T-helper 2 cell (primary cell): ENCODE measurements at regions not wholly inside any gene's neighbourhood (a gene's known extent, or its start where the extent isn't known, plus 50 kb on each side); places are given as distances from the start of the nearest gene placed in this dataset.
"Not testable (repeated sequence)": the region's sequence is repeated elsewhere in the genome, so short reads cannot be mapped to it uniquely, and the experiment has no call there.

ENCODE experiments used
- DNase-seq, 5 experiments: peaks; one replicate each; pipeline versions ENCODE4 v3.0.0 to v3.0.0-alpha.2; 2012 to 2022

DNA sequence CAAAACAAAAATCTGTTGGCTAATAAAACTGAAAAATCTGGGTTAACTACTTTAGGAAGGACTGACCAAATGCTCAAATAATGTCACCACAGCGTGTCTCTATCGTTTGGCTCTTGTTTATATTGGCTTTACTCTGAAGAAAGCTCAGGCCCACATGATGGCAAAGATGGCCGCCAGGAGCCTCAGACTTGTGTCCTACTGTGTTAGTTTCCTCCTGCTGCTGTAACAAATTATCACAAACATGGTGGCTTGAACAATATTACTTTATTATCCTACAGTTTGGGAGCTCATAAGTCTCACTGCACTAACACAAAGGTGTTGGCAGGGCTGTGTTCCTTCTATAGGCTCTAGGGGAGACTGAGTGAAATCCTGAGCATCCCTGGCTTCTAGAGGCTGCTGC is 303.0 kb downstream of the DAD1 start:
- no peak for DNase-seq

DNA sequence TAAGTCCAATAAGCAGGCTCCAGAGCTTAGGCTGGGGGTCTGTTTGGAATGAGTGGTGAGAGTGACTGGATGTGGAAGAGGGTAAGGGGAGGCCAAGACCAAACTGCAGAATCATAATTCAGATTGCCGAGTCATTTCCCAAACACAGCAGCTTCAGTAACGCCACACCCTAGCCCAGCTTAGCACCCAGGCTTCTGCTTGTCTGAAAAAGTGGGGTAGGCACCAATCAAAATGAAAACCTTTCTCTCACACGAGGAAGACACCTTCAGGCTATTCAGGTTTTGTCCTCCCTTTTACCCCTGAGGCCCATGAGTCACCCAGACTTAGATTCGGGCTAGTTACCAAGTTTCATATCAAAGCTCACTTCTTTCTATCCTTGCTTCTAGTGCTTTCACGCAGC is 306.1 kb downstream of the DAD1 start:
- DNase-seq = no peak

DNA sequence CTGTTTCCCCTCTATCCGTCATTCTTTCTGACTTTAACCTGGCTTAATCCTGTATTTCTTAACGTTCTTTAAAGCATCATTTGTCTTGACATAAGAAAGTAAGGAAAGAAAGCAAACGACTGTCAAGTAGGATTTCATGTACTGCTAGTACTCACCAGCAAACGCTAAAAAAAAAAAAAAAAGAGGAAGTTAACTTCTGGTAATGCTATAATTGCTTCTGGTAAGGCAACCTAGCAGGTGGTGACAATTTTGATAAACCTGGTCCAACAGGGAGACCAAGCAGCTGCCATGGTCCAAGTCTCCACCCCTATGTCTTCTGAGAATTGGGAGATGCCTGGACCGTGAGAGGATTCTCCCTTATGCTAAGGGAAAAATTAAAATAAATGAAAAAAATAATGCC is 306.6 kb downstream of the DAD1 start:
- DNase-seq = no peak

DNA sequence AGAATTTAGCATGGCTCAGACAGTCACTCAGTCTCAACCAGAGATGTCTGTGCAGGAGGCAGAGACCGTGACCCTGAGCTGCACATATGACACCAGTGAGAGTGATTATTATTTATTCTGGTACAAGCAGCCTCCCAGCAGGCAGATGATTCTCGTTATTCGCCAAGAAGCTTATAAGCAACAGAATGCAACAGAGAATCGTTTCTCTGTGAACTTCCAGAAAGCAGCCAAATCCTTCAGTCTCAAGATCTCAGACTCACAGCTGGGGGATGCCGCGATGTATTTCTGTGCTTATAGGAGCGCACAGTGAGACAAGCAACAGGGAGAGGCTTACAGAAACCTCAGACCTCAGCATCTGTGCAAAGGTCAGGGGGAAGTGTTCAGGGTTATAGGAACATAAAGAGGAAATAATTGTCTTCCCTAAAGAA is 307.6 kb downstream of the DAD1 start:
- not testable (repeated sequence) for DNase-seq

DNA sequence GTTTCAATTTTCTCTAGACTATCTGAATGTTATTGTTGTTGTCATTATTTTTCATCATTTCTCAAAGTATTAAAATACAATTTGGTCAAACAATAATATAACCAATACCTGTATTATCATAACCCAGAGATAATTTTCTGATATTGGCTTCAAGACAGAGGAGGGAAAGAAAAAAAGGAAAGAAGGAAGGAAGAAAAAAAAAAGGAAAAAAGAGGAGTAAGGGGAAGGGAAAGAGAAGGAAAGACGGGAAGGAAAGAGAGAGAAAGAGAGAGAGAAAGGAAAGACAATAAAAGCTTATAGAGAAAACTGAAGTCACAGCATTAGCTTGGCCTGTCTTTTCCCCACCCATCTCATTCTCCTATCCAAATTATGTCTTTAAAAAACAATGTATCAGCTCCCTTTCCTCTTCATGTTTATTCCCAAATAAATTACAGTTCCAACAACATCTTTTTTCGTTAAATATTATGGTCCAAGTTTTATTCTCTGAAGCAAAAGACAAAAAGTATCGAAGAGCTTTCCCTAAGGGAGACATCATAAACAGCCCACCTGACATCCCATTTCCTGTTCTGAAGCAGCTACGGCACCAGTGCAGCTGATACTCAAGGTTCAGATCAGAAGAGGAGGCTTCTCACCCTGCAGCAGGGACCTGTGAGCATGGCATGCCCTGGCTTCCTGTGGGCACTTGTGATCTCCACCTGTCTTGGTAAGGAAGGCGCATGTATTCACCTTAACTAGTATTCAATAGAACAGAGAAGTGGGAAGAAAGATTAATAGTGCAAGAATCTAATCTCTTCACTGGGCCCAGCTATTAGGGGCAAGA is 308.3 kb downstream of the DAD1 start:
- DNase-seq = no peak

DNA sequence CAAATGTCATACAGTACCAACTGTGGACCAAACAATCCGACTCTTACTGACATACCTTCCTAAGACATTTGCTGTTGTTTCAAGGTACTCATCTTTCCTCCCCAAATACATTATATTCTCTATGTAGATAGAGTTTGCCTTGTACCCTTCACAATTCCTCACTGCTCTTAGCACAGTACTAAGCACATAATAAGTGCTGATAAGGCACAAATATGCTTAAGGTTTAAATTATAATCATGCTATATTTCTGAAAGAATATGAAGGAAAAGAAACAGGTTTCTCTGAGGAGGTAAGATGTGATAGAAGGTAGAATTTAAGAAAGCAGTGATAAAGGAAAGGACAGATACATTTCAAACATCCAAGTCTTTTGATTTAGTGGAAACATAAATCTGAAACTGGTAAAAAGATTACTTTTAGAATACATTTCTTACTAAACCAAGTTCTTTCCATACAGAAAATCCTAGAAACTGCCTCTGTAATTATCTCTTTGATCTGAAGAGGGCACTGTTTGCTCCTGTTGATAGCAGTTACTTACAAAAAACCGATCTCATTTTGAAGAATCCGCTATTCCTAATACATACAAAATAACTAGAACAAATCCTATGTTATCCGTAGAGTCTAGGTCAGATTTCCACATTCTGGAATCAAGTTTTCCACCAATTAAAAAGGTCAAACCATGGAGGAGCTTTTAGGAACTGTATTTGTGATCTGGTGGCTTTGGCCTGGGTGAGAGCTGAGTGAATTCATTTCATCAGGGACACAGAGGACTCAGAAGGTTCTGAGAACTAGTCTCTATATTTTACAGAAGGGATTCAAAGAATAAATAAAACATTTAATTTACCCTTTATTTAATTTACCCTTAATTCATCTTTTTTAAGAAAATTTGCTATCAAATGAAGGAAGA is 311.9 kb downstream of the DAD1 start:
- DNase-seq = no peak

DNA sequence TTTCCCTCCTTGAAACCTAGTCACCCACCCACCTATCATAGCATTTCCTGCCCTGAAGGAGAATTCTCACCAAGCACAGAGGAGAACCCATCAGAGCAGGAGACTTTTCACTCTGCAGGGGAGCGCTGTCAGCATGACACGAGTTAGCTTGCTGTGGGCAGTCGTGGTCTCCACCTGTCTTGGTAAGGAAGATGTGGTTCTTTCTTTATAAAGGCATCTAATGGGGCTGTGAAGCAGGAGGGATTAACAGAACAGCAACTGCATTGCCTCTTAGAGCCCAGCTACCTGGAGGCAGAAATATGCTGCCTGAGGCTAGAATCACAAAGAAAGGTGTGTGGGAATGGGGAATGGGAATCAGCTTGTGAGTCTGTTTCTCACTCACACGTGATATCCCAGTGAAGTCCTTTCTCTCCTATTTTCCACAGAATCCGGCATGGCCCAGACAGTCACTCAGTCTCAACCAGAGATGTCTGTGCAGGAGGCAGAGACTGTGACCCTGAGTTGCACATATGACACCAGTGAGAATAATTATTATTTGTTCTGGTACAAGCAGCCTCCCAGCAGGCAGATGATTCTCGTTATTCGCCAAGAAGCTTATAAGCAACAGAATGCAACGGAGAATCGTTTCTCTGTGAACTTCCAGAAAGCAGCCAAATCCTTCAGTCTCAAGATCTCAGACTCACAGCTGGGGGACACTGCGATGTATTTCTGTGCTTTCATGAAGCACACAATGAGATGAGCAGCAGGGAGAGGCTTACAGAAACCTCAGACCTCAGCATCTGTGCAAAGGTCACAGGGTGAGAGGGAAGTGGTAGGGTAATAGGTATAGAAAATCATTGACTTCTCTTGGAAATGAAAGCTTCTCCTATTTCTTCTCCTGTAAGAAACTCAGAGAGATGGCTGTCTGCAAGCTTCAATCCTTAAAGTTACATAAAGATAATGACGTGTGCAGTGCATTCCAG is 316.9 kb downstream of the DAD1 start:
- peak in 1 of 5 experiments; percentile 24 for DNase-seq

DNA sequence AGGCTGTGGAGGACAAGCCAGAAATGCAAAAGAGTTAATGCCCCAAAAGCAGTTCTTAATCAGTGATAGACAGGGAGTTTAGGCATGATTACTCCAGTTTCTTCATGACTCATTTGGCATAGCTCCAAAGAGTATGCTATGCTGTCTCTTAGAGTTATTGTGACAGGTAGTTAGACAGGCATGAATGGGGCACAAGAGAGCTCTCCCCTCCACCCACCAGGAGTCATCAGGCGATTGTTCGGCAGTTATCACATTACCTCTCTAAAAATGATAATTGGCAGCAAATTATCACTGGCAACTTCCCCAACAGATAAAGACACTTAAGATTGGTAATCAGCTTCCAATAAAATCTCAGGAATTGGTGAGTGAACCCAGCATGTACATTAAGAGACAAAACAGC is 320.1 kb downstream of the DAD1 start:
- DNase-seq = peak in 1 of 5 experiments; percentile 41

DNA sequence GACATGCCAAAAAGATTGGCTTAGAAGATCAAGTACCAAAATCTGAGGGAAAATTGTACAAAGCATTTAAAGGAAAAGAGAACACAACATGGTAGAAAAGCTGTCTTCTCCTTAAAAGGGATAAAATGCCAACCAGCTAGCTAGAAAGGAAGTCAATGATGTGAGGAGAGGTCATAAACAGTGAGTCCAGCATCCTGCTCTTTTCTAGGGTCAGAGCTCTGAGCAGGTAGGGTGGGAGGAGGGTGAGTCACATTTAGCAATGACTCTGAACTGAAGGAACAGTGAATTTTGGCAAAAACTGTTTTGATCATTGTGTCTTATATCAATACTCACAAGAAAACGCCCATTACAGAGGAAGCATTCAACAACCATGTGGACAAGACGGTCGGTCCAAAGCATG is 322.3 kb downstream of the DAD1 start:
- DNase-seq = no peak

DNA sequence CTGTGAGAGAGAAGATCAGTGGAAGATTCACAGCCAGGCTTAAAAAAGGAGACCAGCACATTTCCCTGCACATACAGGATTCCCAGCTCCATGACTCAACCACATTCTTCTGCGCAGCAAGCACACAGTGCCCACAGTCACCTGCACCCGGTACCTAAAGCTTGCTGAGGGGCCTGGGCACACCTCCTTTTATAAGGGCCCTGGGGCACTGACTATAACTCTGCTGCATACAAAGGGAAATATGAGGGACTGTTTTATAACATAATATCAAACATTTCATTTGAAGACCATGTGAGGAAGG is 322.9 kb downstream of the DAD1 start:
- no peak for DNase-seq

DNA sequence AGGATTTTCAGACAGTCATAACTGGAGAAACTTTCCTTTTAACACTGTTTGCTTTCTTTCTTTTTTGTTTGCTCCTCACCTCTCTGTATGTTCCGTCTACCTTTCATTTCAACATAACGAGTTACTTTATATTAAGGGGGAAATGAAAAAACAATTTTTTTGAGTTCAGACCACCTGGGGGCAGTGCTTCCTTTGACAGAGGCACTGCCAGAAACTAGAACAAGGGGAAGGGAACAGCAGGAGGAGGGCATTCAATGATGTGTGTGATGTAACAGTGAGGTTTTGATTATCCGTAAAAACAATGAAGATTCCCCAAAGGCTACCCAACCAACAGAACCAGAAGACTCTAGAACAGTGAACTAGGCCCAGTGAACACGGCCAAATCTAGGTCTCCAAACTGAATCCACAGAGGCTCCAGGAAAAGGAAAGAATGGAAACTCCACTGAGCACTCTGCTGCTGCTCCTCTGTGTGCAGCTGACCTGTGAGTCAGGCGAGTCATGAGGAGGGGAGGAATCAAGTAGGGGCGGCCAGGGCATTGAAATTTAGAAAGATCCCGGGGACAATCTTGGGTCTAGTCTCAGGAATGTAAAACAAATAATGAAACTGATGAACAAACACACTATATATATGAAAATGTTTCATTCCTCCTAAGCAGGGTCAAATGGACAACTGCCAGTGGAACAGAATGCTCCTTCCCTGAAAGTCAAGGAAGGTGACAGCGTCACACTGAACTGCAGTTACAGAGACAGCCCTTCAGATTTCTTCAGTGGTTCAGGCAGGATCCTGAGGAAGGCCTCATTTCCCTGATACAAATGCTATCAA is 323.5 kb downstream of the DAD1 start:
- DNase-seq = no peak

DNA sequence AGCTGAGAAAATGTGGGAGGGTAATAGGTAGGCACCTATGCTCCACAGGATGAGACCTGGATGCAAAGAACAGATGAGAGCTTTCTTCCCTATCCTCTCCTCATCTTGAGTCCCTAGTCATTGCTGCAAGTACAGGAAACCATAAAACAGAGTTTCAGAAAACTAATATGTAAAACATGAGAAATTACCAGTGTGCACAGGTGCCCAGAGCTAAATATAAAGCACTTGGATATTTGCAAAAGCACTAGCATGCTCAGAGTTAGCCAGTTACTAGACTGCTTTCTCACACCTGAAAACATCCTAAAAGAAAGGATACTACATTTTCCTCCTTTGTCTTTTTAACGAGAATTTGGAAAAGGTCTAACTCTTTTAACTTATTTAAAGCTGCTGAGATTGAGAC is 324.3 kb downstream of the DAD1 start:
- DNase-seq = no peak

DNA sequence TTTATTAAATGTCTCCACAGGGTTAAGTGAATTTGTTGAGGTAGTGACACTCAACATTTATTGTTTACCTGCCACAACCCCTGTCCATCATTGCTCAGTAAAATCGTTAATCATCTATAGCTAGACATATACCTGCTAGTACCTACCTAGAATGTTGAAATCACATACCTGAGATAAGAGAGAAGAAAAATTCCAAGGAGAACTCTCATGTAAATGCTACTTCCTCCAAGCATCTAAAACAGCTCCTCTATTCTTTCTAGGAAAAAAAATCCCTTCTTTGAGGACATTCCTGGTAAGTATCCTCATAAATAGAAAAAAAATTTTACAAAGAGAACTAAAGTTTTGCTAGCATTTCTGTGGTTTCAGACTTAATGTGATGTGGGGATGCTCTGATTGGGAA is 325.1 kb downstream of the DAD1 start:
- no peak for DNase-seq

DNA sequence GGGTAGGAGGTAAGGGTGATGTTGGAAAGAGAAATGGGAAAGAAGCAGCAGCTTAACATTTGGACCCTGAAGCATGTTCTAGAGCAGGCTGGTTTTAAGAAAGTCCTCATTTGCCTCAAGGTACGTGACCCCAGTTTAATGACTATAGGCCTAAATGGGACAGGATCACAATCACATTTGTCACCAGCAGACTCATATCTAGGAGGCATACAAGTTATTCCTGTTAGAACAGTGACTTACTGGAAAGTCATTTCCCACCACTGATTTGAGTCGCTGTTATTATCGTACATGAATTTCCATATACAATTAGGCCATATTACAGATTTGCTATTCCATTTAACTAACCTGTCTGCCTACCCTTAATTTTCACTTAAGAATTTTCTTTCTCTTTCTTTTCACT is 326.1 kb downstream of the DAD1 start:
- no peak for DNase-seq

DNA sequence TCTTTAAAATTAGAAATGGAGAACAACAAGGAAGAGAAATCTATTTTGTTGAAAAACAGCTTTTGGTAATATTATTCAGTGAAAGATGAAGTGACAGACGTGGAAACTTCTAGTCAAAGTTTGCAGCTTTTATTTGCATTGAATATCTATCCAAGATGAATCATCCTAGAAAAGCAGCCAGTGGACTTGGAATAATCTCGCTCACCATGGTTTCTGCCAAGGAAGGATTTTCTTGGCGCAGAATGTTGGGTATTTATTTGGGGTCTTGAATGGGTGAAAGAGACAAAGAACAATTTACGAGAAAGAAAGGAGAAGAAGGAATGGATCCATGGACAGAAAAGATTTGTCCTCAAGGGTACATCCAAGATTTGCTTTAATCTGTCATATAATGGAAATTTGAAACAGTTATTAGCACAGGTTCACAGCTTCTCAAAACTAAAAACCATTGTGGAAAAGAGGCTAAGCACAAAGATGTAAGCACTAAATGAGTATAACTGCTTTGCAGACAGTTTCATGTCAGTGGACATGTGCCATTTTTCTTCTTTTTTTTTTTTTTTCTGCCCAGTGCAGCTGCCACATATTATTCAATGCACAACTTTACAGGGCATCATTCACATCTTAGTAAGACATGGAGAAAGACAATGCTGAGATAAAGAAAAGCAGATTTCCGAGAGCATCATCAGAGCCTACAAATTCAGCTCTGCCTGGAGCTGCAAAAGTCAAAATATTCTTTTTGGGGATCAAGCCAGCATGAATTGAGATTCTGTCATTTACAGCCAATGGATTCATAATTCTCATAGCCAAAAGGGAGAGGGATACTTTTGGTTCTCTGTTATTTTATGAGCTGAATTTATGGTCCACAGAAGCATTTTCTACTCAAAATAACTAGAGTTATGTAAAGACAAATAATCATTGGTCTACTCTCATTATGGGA is 333.7 kb downstream of the DAD1 start:
- DNase-seq = no peak

DNA sequence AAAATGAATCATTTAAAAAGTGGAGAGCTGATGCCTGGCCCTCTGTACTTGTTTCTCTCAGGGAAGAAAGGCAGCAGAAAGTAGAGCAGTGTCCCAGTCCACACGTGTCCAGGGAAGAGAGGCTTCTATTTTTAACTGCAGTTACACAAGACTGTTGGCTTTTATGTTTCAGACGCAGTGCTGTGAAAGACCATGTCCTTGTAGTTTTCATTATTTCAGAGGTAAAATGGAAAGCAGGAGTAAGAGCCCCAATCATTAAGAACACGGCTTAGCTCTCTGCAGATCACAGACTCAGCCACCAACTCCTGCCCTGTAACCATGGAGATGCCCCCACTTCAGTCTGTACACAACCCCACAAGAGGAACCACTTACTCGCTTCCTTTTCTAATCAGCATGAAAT is 336.3 kb downstream of the DAD1 start:
- DNase-seq = no peak

DNA sequence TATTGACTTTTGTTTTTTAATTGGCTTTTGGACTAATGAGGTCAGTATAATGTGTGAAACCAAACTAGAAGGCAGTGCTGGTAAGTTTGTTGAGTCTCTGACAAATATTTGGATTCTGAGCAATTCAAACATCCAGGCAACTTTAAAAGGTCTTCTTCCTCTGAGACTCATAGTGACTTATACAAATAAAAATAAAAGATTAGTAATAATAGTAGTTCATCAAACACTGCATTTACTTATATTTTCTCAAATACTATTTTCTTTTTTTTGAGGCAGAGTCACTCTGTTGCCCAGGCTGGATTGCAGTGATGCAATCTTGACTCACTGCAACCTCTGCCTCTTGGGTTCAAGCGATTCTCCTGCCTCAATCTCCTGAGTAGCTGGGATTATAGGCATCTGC is 337.9 kb downstream of the DAD1 start:
- DNase-seq = no peak

DNA sequence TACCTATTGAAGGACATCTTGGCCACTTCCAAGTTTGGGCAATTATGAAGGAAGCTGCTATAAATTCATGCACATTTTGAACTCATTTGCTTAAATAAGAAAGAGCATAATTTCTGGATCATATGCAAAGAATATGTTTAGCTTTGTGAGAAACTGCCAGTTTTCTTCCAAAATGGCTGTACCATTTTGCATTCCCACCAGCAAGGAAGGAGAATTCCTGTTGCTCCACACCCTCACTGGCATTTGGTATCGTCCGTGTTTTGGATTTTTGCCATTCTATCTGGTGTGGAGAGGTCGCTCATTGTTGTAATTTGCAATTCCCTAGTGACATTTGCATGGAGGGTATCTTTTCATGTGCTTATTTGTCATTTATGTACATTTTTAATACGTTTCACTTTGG is 339.3 kb downstream of the DAD1 start:
- no peak for DNase-seq

DNA sequence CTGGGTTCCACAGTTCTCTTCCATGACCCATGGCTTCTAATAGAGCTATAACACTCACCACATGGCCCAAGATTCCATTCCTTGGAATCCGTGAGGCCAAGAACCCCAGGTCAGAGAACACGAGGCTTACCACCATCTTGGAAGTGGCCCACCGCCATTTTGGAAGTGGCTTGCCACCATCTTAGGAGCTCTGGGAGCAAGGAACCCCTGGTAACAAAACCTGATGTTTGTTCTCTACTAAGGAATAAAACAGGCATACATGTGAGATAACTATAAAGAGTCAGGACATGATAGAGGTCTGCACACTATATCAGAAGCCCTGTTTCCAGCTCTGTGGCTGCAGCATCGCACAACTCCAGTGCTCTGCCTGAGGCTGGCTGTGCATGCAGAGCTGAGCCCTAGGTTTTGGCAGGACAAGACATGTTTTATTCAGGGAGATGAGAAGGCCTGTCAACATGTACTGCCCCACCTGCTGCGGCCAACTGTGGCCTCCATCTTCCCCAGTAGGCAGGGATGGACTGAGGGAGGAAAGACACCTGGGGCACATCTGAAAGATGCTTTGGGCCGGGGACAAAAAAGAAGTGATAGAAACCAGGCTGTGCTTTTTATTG is 344.9 kb downstream of the DAD1 start:
- no peak for DNase-seq

DNA sequence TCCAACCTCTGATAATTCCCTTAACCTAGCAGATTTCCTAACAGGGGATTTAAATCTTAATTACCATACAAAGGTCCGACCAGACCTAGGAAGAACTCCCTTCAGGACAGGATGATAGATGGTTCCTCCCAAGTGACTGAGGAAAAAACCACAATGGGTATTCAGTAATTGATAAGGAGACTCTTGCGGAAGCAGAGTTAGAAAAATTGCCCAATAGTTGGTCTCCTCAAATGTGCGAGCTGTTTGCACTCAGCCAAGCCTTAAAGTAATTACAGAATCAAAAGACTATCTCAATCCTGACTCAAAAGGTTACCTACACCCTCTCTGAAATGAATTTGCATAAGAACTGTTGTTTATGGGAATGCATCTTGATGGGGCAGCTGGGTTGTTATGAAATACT is 350.7 kb downstream of the DAD1 start:
- not testable (repeated sequence) for DNase-seq
